GM12878 (cell line): ENCODE measurements at regions not wholly inside any gene's neighbourhood (a gene's known extent, or its start where the extent isn't known, plus 50 kb on each side); places are given as distances from the start of the nearest gene placed in this dataset.

ENCODE experiments used
- ATAC-seq: fragments of 200-7000 bp; cut with Tn5 transposase; 3 replicates; pipeline ENCODE4 v1.9.1; 2020; ENCODE audit warnings: mild to moderate bottlenecking, moderate library complexity
- BruUV-seq: library from RNA; stranded (reverse); fragments of 400-500 nt; replicated peaks from 2 replicates; lab custom pipeline; 2021; lab: Mats Ljungman, UMichigan
- CTCF ChIA-PET: fragments of 300-600 bp; sonication (Branson Sonifier 250); formaldehyde crosslinking; extraction: SDS; loops from one replicate; lab custom pipeline; 2021; ENCODE audit warnings: inconsistent platforms; lab: Yijun Ruan, JAX
- POLR2A ChIA-PET: fragments of 350-600 bp; formaldehyde crosslinking; extraction: SDS; loops from one replicate; lab custom pipeline; 2021; ENCODE audit warnings: inconsistent platforms; lab: Charles Lee
- RAD21 ChIA-PET: fragments of 300-600 bp; sonication (Branson Sonifier 250); formaldehyde crosslinking; loops from one replicate; lab custom pipeline; 2023; ENCODE audit warnings: antibody characterized with exemption; ENCODE audit not compliant: unreplicated experiment; lab: Charles Lee
- SMC1A ChIA-PET: fragments of 300-600 bp; sonication (Branson Sonifier 250); formaldehyde crosslinking; loops from one replicate; lab custom pipeline; 2023; ENCODE audit not compliant: unreplicated experiment, uncharacterized antibody; lab: Charles Lee
- DNase-seq: peaks from one replicate; pipeline ENCODE4 v3.0.0-alpha.2; 2011; ENCODE audit warnings: low read depth, low spot score
- FAIRE-seq: peaks from 3 replicates; lab custom pipeline; 2011; peaks lifted over from hg19 to GRCh38; lab: Jason Lieb, UNC
- H2AFZ ChIP-seq: 2 replicates; pipeline ENCODE4 v1.6.0; 2011; ENCODE audit warnings: low read depth, low read length, control low read depth; ENCODE audit not compliant: control insufficient read depth
- H3K27ac ChIP-seq: 2 replicates; pipeline ENCODE4 v1.5.1; 2011; ENCODE audit warnings: control low read depth; ENCODE audit not compliant: control insufficient read depth, insufficient read depth
- H3K27me3 ChIP-seq, 2 experiments: replicated peaks in 1 of 2; 2 replicates each; pipeline versions ENCODE4 v1.6.0 to v1.6.1; 2011; ENCODE audit warnings: low read length in 1 of 2; ENCODE audit not compliant: control insufficient read depth in 2 of 2, insufficient read depth in 2 of 2
- H3K36me3 ChIP-seq, 2 experiments: 2 replicates each; pipeline ENCODE4 v1.5.1; 2011; ENCODE audit warnings: low read length in 1 of 2; ENCODE audit not compliant: control insufficient read depth in 2 of 2, insufficient read depth in 2 of 2
- H3K4me1 ChIP-seq: 2 replicates; pipeline ENCODE4 v1.6.1; 2011; ENCODE audit warnings: mild to moderate bottlenecking, low read length, moderate library complexity, mixed read lengths; ENCODE audit not compliant: control insufficient read depth, insufficient read depth
- H3K4me2 ChIP-seq: 2 replicates; pipeline ENCODE4 v1.6.0; 2011; ENCODE audit warnings: control low read depth; ENCODE audit not compliant: control insufficient read depth, insufficient read depth
- H3K4me3 ChIP-seq: fragments of 200-600 bp; sonication (generic); 2 replicates; pipeline ENCODE4 v1.5.1; 2016
- H3K79me2 ChIP-seq: 2 replicates; pipeline ENCODE4 v1.6.0; 2011; ENCODE audit warnings: low read length; ENCODE audit not compliant: control insufficient read depth, insufficient read depth
- H3K9ac ChIP-seq: 2 replicates; pipeline ENCODE4 v1.8.0; 2011; ENCODE audit warnings: low read length, control low read depth, mixed read lengths; ENCODE audit not compliant: control insufficient read depth, insufficient read depth
- H3K9me3 ChIP-seq: replicated peaks from 3 replicates; pipeline ENCODE4 v1.5.1; 2011; ENCODE audit warnings: mild to moderate bottlenecking, low read length; ENCODE audit not compliant: control insufficient read depth, insufficient read depth
- H4K20me1 ChIP-seq: 2 replicates; pipeline ENCODE4 v1.6.0; 2011; ENCODE audit not compliant: control insufficient read depth, insufficient read depth
- DPF2 ChIP-seq: fragments of 450-650 bp; IDR thresholded peaks from 2 replicates; pipeline ENCODE4 v1.6.1; 2017; ENCODE audit warnings: mild to moderate bottlenecking
- FOXK2 ChIP-seq: fragments of 450-650 bp; IDR thresholded peaks from 2 replicates; pipeline ENCODE4 v1.6.1; 2017; ENCODE audit warnings: mild to moderate bottlenecking, moderate library complexity
- GATAD2B ChIP-seq: fragments of 450-650 bp; conservative IDR thresholded peaks from 2 replicates; pipeline ENCODE4 v1.6.1; 2017; ENCODE audit warnings: low read depth, mild to moderate bottlenecking, moderate library complexity
- IKZF1 ChIP-seq: fragments of 450-650 bp; conservative IDR thresholded peaks from 2 replicates; pipeline ENCODE4 v1.6.1; 2017; ENCODE audit warnings: antibody characterized with exemption, mild to moderate bottlenecking
- IRF4 ChIP-seq: IDR thresholded peaks from 2 replicates; pipeline ENCODE4 v1.6.1; 2011; ENCODE audit warnings: low read depth, low read length
- LARP7 ChIP-seq: fragments of 450-650 bp; IDR thresholded peaks from 2 replicates; pipeline ENCODE4 v1.6.1; 2017; ENCODE audit warnings: mild to moderate bottlenecking
- MEF2A ChIP-seq: IDR thresholded peaks from 2 replicates; pipeline ENCODE4 v1.6.1; 2011; ENCODE audit warnings: low read depth, mild to moderate bottlenecking, low read length, moderate library complexity; ENCODE audit not compliant: insufficient read depth
- MTA2 ChIP-seq: fragments of 450-650 bp; IDR thresholded peaks from 2 replicates; pipeline ENCODE4 v1.6.1; 2016; ENCODE audit warnings: low read depth, mild to moderate bottlenecking, moderate library complexity
- MYC ChIP-seq: IDR thresholded peaks from 2 replicates; pipeline ENCODE4 v1.6.1; 2011; ENCODE audit warnings: mild to moderate bottlenecking, low read length, moderate library complexity, inconsistent platforms; ENCODE audit not compliant: insufficient read depth, insufficient replicate concordance, insufficient read length, severe bottlenecking
- NFXL1 ChIP-seq: fragments of 450-650 bp; IDR thresholded peaks from 2 replicates; pipeline ENCODE4 v1.6.1; 2017; ENCODE audit warnings: antibody characterized with exemption, mild to moderate bottlenecking, borderline replicate concordance
- NR2C2 ChIP-seq: IDR thresholded peaks from 2 replicates; pipeline ENCODE4 v1.6.1; 2011; ENCODE audit warnings: borderline replicate concordance, low read depth; ENCODE audit not compliant: control insufficient read depth, insufficient read length
- NR2F1 ChIP-seq: fragments of 450-650 bp; conservative IDR thresholded peaks from 2 replicates; pipeline ENCODE4 v1.6.1; 2017; ENCODE audit warnings: mild to moderate bottlenecking
- POLR2AphosphoS5 ChIP-seq: IDR thresholded peaks from 2 replicates; pipeline ENCODE4 v1.6.1; 2011; ENCODE audit warnings: mild to moderate bottlenecking, low read length, inconsistent platforms
- RUNX3 ChIP-seq: IDR thresholded peaks from 2 replicates; pipeline ENCODE4 v1.6.1; 2012; ENCODE audit warnings: low read length, inconsistent platforms
- SRF ChIP-seq, 2 experiments: IDR thresholded peaks; 2 replicates each; pipeline ENCODE4 v1.6.1; 2011; ENCODE audit warnings: low read depth in 2 of 2, low read length in 2 of 2, mild to moderate bottlenecking in 1 of 2, moderate library complexity in 1 of 2
- TAF1 ChIP-seq: IDR thresholded peaks from 2 replicates; pipeline ENCODE4 v1.6.1; 2011; ENCODE audit warnings: mild to moderate bottlenecking, low read depth, low read length, borderline replicate concordance
- ZBTB11 ChIP-seq: fragments of 450-650 bp; formaldehyde crosslinking; IDR thresholded peaks from 2 replicates; pipeline ENCODE4 v1.5.0; 2022; ENCODE audit warnings: mild to moderate bottlenecking, missing genetic modification characterization
- ZNF24 ChIP-seq: fragments of 450-650 bp; IDR thresholded peaks from 2 replicates; pipeline ENCODE4 v1.6.1; 2017; ENCODE audit warnings: antibody characterized with exemption, mild to moderate bottlenecking
- ZZZ3 ChIP-seq: IDR thresholded peaks from 2 replicates; pipeline ENCODE4 v1.6.1; 2011; ENCODE audit warnings: low read depth; ENCODE audit not compliant: control insufficient read depth, insufficient read length
- WGBS: methylation state at CpG from one replicate; pipeline ENCODE4 v1.1.6; 2016; ENCODE audit warnings: low lambda C conversion rate; ENCODE audit not compliant: insufficient replicate concordance, insufficient coverage; ENCODE audit errors: missing lambda C conversion rate; 5-methylcytosine and 5-hydroxymethylcytosine counted together
- in situ Hi-C: fragments of 300-500 bp; cut with MboI; formaldehyde crosslinking; loops from 9 replicates; pipeline ENCODE4 v1.14.3; 2018; ENCODE audit warnings: mixed read lengths
- intact Hi-C: fragments of 100-400 bp; cut with micrococcal nuclease; formaldehyde crosslinking; loops from one replicate; pipeline ENCODE4 v1.14.2; 2022; ENCODE audit not compliant: unreplicated experiment
- TF ChIP-seq, protein P1 (sequence below): IDR thresholded peaks from 2 replicates; pipeline ENCODE4 v1.6.1; 2011; ENCODE audit warnings: low read depth, mild to moderate bottlenecking, low read length, moderate library complexity, borderline replicate concordance; ENCODE audit errors: extremely low read depth

- peak; percentile 84 for ATAC-seq
- no peaks in the 10 kb centered on the region for H3K4me1 ChIP-seq
- no peak overlapping the region for H3K4me3 ChIP-seq
- ChIA-PET POLR2A (interaction anchor here (0.9 to 1.2 kb wide), 2 partner anchors 12 to 39 kb away, joined by 3 read pairs; no protein-coding TSS in a partner anchor), RAD21 (interaction anchor here (0.6 to 4.5 kb wide), 8 partner anchors 11 to 206 kb away, joined by 3 to 47 read pairs (median 4); no protein-coding TSS in a partner anchor), CTCF (interaction anchor here (1.0 to 1.5 kb wide), 5 partner anchors 39 to 321 kb away, joined by 3 to 11 read pairs (median 4); no protein-coding TSS in a partner anchor), SMC1A (interaction anchor here (0.7 to 4.8 kb wide), 21 partner anchors 12 to 325 kb away, joined by 3 to 39 read pairs (median 4); no protein-coding TSS in a partner anchor)
- in situ Hi-C loops = no loop called here
- intact Hi-C loops = loop anchor here (10.0 kb wide), 1 partner anchor 325 kb away; no protein-coding TSS in a partner anchor
- WGBS = 26% methylated on average over 12 of the region's 12 CpGs
- no peaks in the 10 kb centered on the region for H3K36me3 ChIP-seq
- H3K79me2 ChIP-seq = no peaks in the 10 kb centered on the region
- H3K9ac ChIP-seq = no peak overlapping the region
- BruUV-seq = no TSS peak
- H3K27ac ChIP-seq = no peak overlapping the region
- no peak overlapping the region for H2AFZ ChIP-seq
- no peaks in the 10 kb centered on the region for H4K20me1 ChIP-seq
- no peaks in the 10 kb centered on the region for H3K9me3 ChIP-seq
- DNase-seq = no peak
- H3K4me2 ChIP-seq = no peak overlapping the region
- FAIRE-seq = no peak
- H3K27me3 ChIP-seq = no peaks in the 10 kb centered on the region; a peak in 2 of 4 replicates
- peak; percentile 26; the same call in 1 of the 2 replicates for TF ChIP-seq RUNX3
- no peak for TF ChIP-seq ZNF24
- no peak for TF ChIP-seq SRF (IDR thresholded peaks at IDR 0.05; ENCODE audit: low read depth in 2 of 2, low read length in 2 of 2)
- no peak for TF ChIP-seq MEF2A
- 0 out of 2 replicates have a peak, but pooled peaks have one; percentile 34 for TF ChIP-seq GATAD2B
- no peak for TF ChIP-seq NR2C2
- TF ChIP-seq DPF2 = peak; percentile 38; the same call in 1 of the 2 replicates
- 0 out of 2 replicates have a peak, but pooled peaks have one; percentile 33 for TF ChIP-seq LARP7
- no peak for TF ChIP-seq NFXL1
- no peak for TF ChIP-seq POLR2AphosphoS5
- no peak; the same call in 1 of the 2 replicates for TF ChIP-seq NR2F1
- TF ChIP-seq FOXK2 = no peak
- TF ChIP-seq ZZZ3 = no peak
- peak; percentile 62; the same call in 1 of the 2 replicates for TF ChIP-seq IKZF1
- peak; percentile 35; the same call in 1 of the 2 replicates for TF ChIP-seq MTA2
- TF ChIP-seq, protein P1, sequence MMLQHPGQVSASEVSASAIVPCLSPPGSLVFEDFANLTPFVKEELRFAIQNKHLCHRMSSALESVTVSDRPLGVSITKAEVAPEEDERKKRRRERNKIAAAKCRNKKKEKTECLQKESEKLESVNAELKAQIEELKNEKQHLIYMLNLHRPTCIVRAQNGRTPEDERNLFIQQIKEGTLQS = no peak
- no peak for TF ChIP-seq IRF4
- TF ChIP-seq TAF1 = no peak
- TF ChIP-seq MYC = no peak
- TF ChIP-seq ZBTB11 = no peak
Observed at GRCh38 chr4:79249881-79250503, 75.9 kb downstream of the NAA11 start.
